Common myeloid progenitor, CD34-positive (primary cell): ENCODE measurements at regions not wholly inside any gene's neighbourhood (a gene's known extent, or its start where the extent isn't known, plus 50 kb on each side); places are given as distances from the start of the nearest gene placed in this dataset.

Source experiments
- CTCF ChIA-PET: fragments of 350-600 bp; sonication (Branson Sonifier 250); formaldehyde crosslinking; loops from one replicate; lab custom pipeline; 2021; ENCODE audit warnings: antibody characterized with exemption; lab: Charles Lee
- POLR2A ChIA-PET: fragments of 350-600 bp; sonication (Branson Sonifier 250); formaldehyde crosslinking; loops from one replicate; lab custom pipeline; 2021; ENCODE audit warnings: antibody characterized with exemption; lab: Charles Lee
- DNase-seq, 3 donors: peaks; one replicate each; pipeline versions ENCODE4 v3.0.0 to v3.0.0-alpha.2; 2013
- H3K27ac ChIP-seq, 2 experiments: 1 replicate in 1 of 2; 2 replicates in 1 of 2; pipeline ENCODE4 v1.7.0; 2013; ENCODE audit warnings: inconsistent platforms in 2 of 2, low read length in 2 of 2, mild to moderate bottlenecking in 2 of 2, low read depth in 1 of 2, moderate library complexity in 1 of 2; ENCODE audit not compliant: severe bottlenecking in 2 of 2, insufficient read depth in 1 of 2, poor library complexity in 1 of 2
- H3K27me3 ChIP-seq, 5 experiments: replicated peaks in 2 of 5; 1 replicate in 3 of 5; 2 replicates in 2 of 5; pipeline versions ENCODE4 v1.6.1 to v1.7.0; 2013; ENCODE audit warnings: low read length in 4 of 5, mild to moderate bottlenecking in 2 of 5, moderate library complexity in 2 of 5, inconsistent platforms in 1 of 5; ENCODE audit not compliant: insufficient read depth in 5 of 5, control insufficient read depth in 4 of 5
- H3K36me3 ChIP-seq, 4 experiments: 1 replicate in 2 of 4; 2 replicates in 2 of 4; pipeline versions ENCODE4 v1.6.1 to v1.7.0; 2013; ENCODE audit warnings: low read length in 3 of 4, control low read depth in 1 of 4, mild to moderate bottlenecking in 1 of 4; ENCODE audit not compliant: control insufficient read depth in 4 of 4, insufficient read depth in 4 of 4
- H3K4me1 ChIP-seq, 4 experiments: 1 replicate in 3 of 4; 2 replicates in 1 of 4; pipeline versions ENCODE4 v1.6.1 to v1.7.1; 2013; ENCODE audit warnings: low read length in 3 of 4, mild to moderate bottlenecking in 3 of 4, control low read depth in 1 of 4, inconsistent platforms in 1 of 4, moderate library complexity in 1 of 4; ENCODE audit not compliant: control insufficient read depth in 4 of 4, insufficient read depth in 4 of 4; ENCODE audit errors: control extremely low read depth in 1 of 4
- H3K4me3 ChIP-seq, 7 experiments: 1 replicate in 4 of 7; 2 replicates in 3 of 7; pipeline versions ENCODE4 v1.5.1 to v1.7.0; 2013; ENCODE audit warnings: mild to moderate bottlenecking in 7 of 7, low read length in 6 of 7, moderate library complexity in 6 of 7, inconsistent platforms in 2 of 7, low read depth in 2 of 7, control low read depth in 1 of 7; ENCODE audit not compliant: insufficient read depth in 4 of 7, control insufficient read depth in 1 of 7; ENCODE audit errors: extremely low read depth in 1 of 7
- H3K9me3 ChIP-seq, 5 experiments: 1 replicate in 4 of 5; 2 replicates in 1 of 5; pipeline versions ENCODE4 v1.6.1 to v1.7.1; 2013; ENCODE audit warnings: low read length in 4 of 5, mild to moderate bottlenecking in 2 of 5, inconsistent platforms in 1 of 5, low read depth in 1 of 5, moderate library complexity in 1 of 5; ENCODE audit not compliant: control insufficient read depth in 4 of 5, insufficient read depth in 2 of 5; ENCODE audit errors: control extremely low read depth in 1 of 5
- WGBS: methylation state at CpG from one replicate; pipeline ENCODE4 v1.1.5; 2013; ENCODE audit not compliant: insufficient coverage; 5-methylcytosine and 5-hydroxymethylcytosine counted together

DNA sequence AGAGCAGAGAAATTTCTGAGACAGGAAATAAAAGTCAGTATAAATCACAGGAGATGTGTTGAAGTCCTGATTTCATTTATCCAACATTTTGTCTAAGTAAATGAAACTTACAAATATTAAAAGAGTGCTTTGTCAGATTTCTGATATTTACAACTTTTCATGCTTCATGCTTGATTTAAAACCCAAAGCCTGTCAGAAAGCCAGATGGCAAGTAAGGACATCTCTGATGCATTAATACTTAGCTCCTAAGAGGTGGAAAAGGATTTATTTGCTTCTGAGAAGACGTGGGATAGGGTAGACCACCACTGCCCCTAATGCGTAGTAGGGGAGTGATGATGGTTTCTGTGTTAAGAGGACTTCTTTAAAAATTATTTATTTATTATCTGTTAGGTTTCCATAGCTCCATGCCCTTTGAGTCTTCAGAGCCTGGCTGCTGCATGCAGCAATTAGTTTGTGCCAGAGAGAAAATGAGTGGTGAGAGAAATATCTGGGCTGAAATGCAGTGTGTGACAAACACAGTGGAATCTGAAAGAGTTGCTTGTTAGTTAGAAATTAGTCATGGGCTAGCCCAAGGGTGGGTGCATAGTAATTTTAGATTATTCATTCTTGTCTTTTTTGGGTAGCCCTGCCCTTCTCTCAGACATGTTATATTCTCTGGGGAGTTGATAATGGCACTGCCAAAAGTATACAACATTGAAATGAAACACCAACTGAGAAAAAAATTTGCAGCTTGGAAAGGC is 333.8 kb downstream of the C4orf33 start:
- Histone ChIP-seq H3K4me1 (no peaks in the 10 kb centered on the region), H3K4me3 (no peak overlapping the region), H3K9me3 (no peaks in the 10 kb centered on the region), H3K36me3 (no peaks in the 10 kb centered on the region), H3K27ac (no peak overlapping the region), H3K27me3 (peaks cover 0 to 1% (median 0%) of the 10 kb centered on the region in 5 experiments)
- DNase-seq, result no peak
- WGBS, result no CpG with 5 or more reads among the region's 2 CpGs
- POLR2A ChIA-PET, result no interaction called here
- CTCF ChIA-PET, result no interaction called here

- H3K27me3 ChIP-seq, result no peaks in the 10 kb centered on the region
- H3K4me3 ChIP-seq, result no peak overlapping the region
- no peaks in the 10 kb centered on the region for H3K36me3 ChIP-seq
- WGBS, result no CpG with 5 or more reads among the region's 4 CpGs
- ChIA-PET CTCF (no interaction called here), POLR2A (no interaction called here)
- DNase-seq, result no peak
- H3K27ac ChIP-seq, result no peak overlapping the region
- no peaks in the 10 kb centered on the region for H3K4me1 ChIP-seq
- H3K9me3 ChIP-seq, result no peaks in the 10 kb centered on the region
These were observed 341.4 kb downstream of the C4orf33 start for GRCh38 chr4:129437347-129437746.

- Histone ChIP-seq H3K36me3 (no peaks in the 10 kb centered on the region), H3K4me3 (no peak overlapping the region), H3K27ac (no peak overlapping the region), H3K9me3 (no peaks in the 10 kb centered on the region), H3K27me3 (no peaks in the 10 kb centered on the region), H3K4me1 (no peaks in the 10 kb centered on the region)
- CTCF ChIA-PET, result no interaction called here
- WGBS, result 67% methylated on average over 1 of the region's 4 CpGs
- POLR2A ChIA-PET, result no interaction called here
- no peak for DNase-seq
These were observed 342.6 kb downstream of the C4orf33 start for GRCh38 chr4:129438456-129438981.

DNA sequence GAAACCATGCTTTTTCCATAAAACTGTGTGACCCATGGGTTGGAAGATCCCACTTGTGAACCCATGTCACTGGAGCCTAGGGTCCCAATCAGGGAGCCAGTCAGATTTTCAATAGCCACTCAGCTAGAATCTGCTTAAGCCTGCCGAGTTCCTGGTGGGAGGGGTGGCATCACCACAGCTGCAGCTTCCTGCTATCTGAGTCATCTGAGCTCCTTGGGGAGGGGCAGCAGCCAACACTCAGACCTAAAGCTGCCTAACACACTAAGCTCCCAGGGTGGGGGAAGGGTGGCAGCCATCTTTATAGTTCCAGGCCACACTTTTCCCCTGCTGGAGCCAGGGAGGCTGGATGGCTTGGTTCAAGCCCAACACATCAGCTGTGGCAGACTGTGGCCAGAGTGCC is 350.1 kb downstream of the C4orf33 start:
- 92% methylated on average over 1 of the region's 1 CpG for WGBS
- H3K4me3 ChIP-seq, result no peak overlapping the region
- no peaks in the 10 kb centered on the region for H3K4me1 ChIP-seq
- H3K36me3 ChIP-seq, result no peaks in the 10 kb centered on the region
- H3K27me3 ChIP-seq, result no peaks in the 10 kb centered on the region
- H3K27ac ChIP-seq, result no peak overlapping the region
- DNase-seq, result no peak
- ChIA-PET POLR2A (no interaction called here), CTCF (no interaction called here)
- no peaks in the 10 kb centered on the region for H3K9me3 ChIP-seq

DNA sequence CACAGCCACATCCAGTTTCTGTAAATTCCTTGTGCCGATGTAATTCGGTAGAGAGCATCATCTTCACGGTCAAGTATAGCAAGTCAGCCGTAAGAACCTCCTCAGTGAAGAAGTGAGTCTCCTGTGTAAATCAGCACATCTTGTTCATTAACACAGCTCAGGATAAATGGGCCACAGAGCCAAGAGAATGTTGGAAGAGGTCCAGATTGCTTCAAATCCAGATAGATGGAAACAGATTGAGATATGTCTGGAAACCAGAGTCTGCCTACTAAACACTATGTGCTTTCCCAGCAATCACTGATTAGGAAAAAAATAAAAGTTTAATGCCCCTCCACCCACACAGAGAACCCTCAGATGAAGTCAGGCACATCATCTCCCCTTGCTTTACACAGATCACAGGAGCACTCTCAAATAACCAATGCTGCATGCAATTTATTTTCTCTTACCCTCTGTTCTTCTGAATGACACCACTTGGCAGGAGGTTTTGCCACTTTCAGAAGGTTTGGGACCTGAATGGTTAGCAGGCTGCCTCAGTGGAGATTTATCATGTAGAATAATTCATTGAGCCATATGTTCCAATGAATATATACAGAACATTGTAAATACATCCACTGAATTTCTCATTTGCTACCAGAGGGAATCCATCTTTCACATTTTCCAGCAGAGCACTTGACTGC is 357.7 kb downstream of the C4orf33 start:
- ChIA-PET POLR2A (no interaction called here), CTCF (no interaction called here)
- H3K4me3 ChIP-seq, result no peak overlapping the region
- 91% methylated on average over 4 of the region's 4 CpGs for WGBS
- H3K27me3 ChIP-seq, result no peaks in the 10 kb centered on the region
- H3K27ac ChIP-seq, result no peak overlapping the region
- H3K36me3 ChIP-seq, result no peaks in the 10 kb centered on the region
- no peaks in the 10 kb centered on the region for H3K4me1 ChIP-seq
- no peaks in the 10 kb centered on the region for H3K9me3 ChIP-seq
- no peak for DNase-seq

GRCh38 chr4:129455482-129455881 is 359.5 kb downstream of the C4orf33 start:
- WGBS, result 100% methylated on average over 1 of the region's 1 CpG
- no peaks in the 10 kb centered on the region for H3K27me3 ChIP-seq
- no peaks in the 10 kb centered on the region for H3K9me3 ChIP-seq
- H3K4me1 ChIP-seq, result no peaks in the 10 kb centered on the region
- no peak overlapping the region for H3K27ac ChIP-seq
- H3K4me3 ChIP-seq, result no peak overlapping the region
- ChIA-PET CTCF (no interaction called here), POLR2A (no interaction called here)
- H3K36me3 ChIP-seq, result no peaks in the 10 kb centered on the region
- DNase-seq, result no peak

DNA sequence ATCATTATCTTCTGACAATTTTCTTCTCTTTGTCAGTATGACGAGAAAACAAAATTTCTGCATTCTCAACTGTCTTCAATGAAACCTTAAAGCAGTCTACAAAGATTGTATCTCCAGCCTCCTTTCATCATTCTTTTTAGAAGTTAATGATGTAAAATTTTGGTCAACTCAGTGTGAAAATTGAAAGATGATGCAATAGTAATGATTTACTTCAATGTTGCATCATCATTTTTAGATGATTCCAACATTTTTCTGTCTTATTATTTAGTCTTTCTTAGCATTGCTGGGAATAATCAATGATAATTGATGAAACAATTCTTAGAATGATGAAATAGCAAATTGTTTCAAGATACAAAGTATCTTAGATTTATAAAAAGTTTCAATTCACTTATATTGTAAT is 372.7 kb downstream of the C4orf33 start:
- no peaks in the 10 kb centered on the region for H3K4me1 ChIP-seq
- H3K27me3 ChIP-seq, result no peaks in the 10 kb centered on the region
- DNase-seq, result no peak
- no peak overlapping the region for H3K27ac ChIP-seq
- CTCF ChIA-PET, result no interaction called here
- no peak overlapping the region for H3K4me3 ChIP-seq
- no CpG with 5 or more reads among the region's 1 CpG for WGBS
- no peaks in the 10 kb centered on the region for H3K9me3 ChIP-seq
- POLR2A ChIA-PET, result no interaction called here
- H3K36me3 ChIP-seq, result no peaks in the 10 kb centered on the region
